Endothelial cell of umbilical vein (primary cell): ENCODE measurements at regions not wholly inside any gene's neighbourhood (a gene's known extent, or its start where the extent isn't known, plus 50 kb on each side); places are given as distances from the start of the nearest gene placed in this dataset.

Source experiments
- BruUV-seq: library from RNA; stranded (reverse); fragments of 400-500 nt; replicated peaks from 2 replicates; lab custom pipeline; 2021; lab: Mats Ljungman, UMichigan
- CTCF ChIA-PET: fragments of 300-600, 350-600 bp; sonication (Branson Sonifier 250); formaldehyde crosslinking; loops from one replicate; lab custom pipeline; 2021; ENCODE audit warnings: antibody characterized with exemption, inconsistent platforms; lab: Charles Lee
- POLR2A ChIA-PET: fragments of 300-600, 350-600 bp; sonication (Branson Sonifier 250); formaldehyde crosslinking; loops from one replicate; lab custom pipeline; 2021; ENCODE audit warnings: antibody characterized with exemption, inconsistent platforms; lab: Charles Lee
- DNase-seq: peaks from one replicate; pipeline ENCODE4 v3.0.0-alpha.2; 2011; ENCODE audit warnings: low read depth, low spot score
- FAIRE-seq: peaks from 2 replicates; lab custom pipeline; 2011; peaks lifted over from hg19 to GRCh38; lab: Jason Lieb, UNC
- H2AFZ ChIP-seq: 2 replicates; pipeline ENCODE4 v1.6.0; 2012; ENCODE audit warnings: low read depth, low read length, control low read depth, inconsistent platforms
- H3K27ac ChIP-seq: 2 replicates; pipeline ENCODE4 v1.5.1; 2011; ENCODE audit warnings: low read depth, mild to moderate bottlenecking, control low read depth, low read length, moderate library complexity; ENCODE audit not compliant: insufficient read depth
- H3K27me3 ChIP-seq, 2 experiments: 2 replicates each; pipeline versions ENCODE4 v1.6.0 to v1.6.1; 2011; ENCODE audit warnings: low read length in 2 of 2, mixed read lengths in 1 of 2; ENCODE audit not compliant: control insufficient read depth in 2 of 2, insufficient read depth in 2 of 2
- H3K36me3 ChIP-seq, 2 experiments: 2 replicates in 1 of 2; 3 replicates in 1 of 2; pipeline ENCODE4 v1.5.1; 2011; ENCODE audit warnings: low read length in 2 of 2, mild to moderate bottlenecking in 1 of 2, moderate library complexity in 1 of 2; ENCODE audit not compliant: control insufficient read depth in 2 of 2, insufficient read depth in 2 of 2; ENCODE audit errors: extremely low read depth in 1 of 2
- H3K4me1 ChIP-seq: 3 replicates; pipeline ENCODE4 v1.5.1; 2011; ENCODE audit warnings: mild to moderate bottlenecking, low read length; ENCODE audit not compliant: control insufficient read depth, insufficient read depth; ENCODE audit errors: extremely low read depth
- H3K4me2 ChIP-seq: 2 replicates; pipeline ENCODE4 v1.6.1; 2011; ENCODE audit warnings: low read length, control low read depth, mixed read lengths; ENCODE audit not compliant: insufficient read depth
- H3K4me3 ChIP-seq, 3 experiments: fragments of 200-600 bp in 1 of 3; sonication (generic), shearing (Covaris generic) in 1 of 3; replicated peaks in 1 of 3; 2 replicates each; pipeline ENCODE4 v1.5.1; 2011 to 2016; ENCODE audit warnings: control low read depth in 3 of 3, low read length in 3 of 3, mild to moderate bottlenecking in 2 of 3, inconsistent platforms in 1 of 3, low read depth in 1 of 3, moderate library complexity in 1 of 3; ENCODE audit not compliant: insufficient read depth in 1 of 3
- H3K79me2 ChIP-seq: 2 replicates; pipeline ENCODE4 v1.6.0; 2012; ENCODE audit warnings: low read length, inconsistent platforms; ENCODE audit not compliant: control insufficient read depth, insufficient read depth
- H3K9ac ChIP-seq: replicated peaks from 2 replicates; pipeline ENCODE3; 2011; ENCODE audit warnings: low read length, control low read depth; ENCODE audit not compliant: insufficient read depth; ENCODE audit errors: extremely low read depth
- H3K9me1 ChIP-seq: replicated peaks from 3 replicates; pipeline ENCODE4 v1.6.0; 2011; ENCODE audit warnings: mild to moderate bottlenecking, low read length; ENCODE audit not compliant: control insufficient read depth, insufficient read depth; ENCODE audit errors: extremely low read depth
- H3K9me3 ChIP-seq: replicated peaks from 2 replicates; pipeline ENCODE4 v1.5.1; 2012; ENCODE audit warnings: low read length, inconsistent platforms; ENCODE audit not compliant: control insufficient read depth, insufficient read depth
- H4K20me1 ChIP-seq: replicated peaks from 2 replicates; pipeline ENCODE3; 2011; ENCODE audit warnings: mild to moderate bottlenecking, low read length; ENCODE audit not compliant: control insufficient read depth, insufficient read depth; ENCODE audit errors: extremely low read depth
- CTCF ChIP-seq, 2 donors: IDR thresholded peaks; 1 replicate in 1 of 2; 2 replicates in 1 of 2; pipeline ENCODE4 v1.5.1; 2011; ENCODE audit warnings: low read length in 2 of 2, mild to moderate bottlenecking in 2 of 2, moderate library complexity in 2 of 2, control low read depth in 1 of 2, inconsistent platforms in 1 of 2, low read depth in 1 of 2; ENCODE audit not compliant: insufficient read depth in 1 of 2; ENCODE audit errors: extremely low read depth in 1 of 2
- EZH2 ChIP-seq: IDR thresholded peaks from 2 replicates; pipeline ENCODE4 v1.6.1; 2012; ENCODE audit warnings: borderline replicate concordance, low read depth, mild to moderate bottlenecking, moderate library complexity, low read length, inconsistent platforms; ENCODE audit not compliant: severe bottlenecking
- GATA2 ChIP-seq: IDR thresholded peaks from 2 replicates; pipeline ENCODE4 v1.7.0; 2011; ENCODE audit warnings: low read depth, mild to moderate bottlenecking, moderate library complexity, mixed read lengths, low read length; ENCODE audit not compliant: insufficient read length, insufficient read depth
- JUN ChIP-seq: IDR thresholded peaks from 2 replicates; pipeline ENCODE4 v1.6.1; 2011; ENCODE audit warnings: borderline replicate concordance, low read depth; ENCODE audit not compliant: insufficient read length, insufficient read depth
- MAX ChIP-seq: IDR thresholded peaks from 2 replicates; pipeline ENCODE4 v1.6.1; 2011; ENCODE audit not compliant: insufficient read depth, insufficient read length
- MYC ChIP-seq: IDR thresholded peaks from one replicate; pipeline ENCODE4 v1.6.1; 2011; ENCODE audit warnings: mild to moderate bottlenecking, low read depth, low read length
- POLR2A ChIP-seq: IDR thresholded peaks from 2 replicates; pipeline ENCODE4 v1.6.1; 2012; ENCODE audit warnings: low read depth, mild to moderate bottlenecking, control low read depth, low read length
- POLR2AphosphoS5 ChIP-seq: IDR thresholded peaks from 2 replicates; pipeline ENCODE4 v1.6.1; 2012; ENCODE audit warnings: low read depth, mild to moderate bottlenecking, control low read depth, low read length, moderate library complexity; ENCODE audit not compliant: insufficient read depth
- dilution Hi-C: fragments of 300-500 bp; cut with MboI; formaldehyde crosslinking; loops from one replicate; pipeline ENCODE4 v1.15.0; 2019; ENCODE audit warnings: low sequenced_read_pairs; ENCODE audit not compliant: extremely low pct_ligation_motif_present
- intact Hi-C: fragments of 100-400 bp; cut with micrococcal nuclease; formaldehyde crosslinking; loops from one replicate; pipeline ENCODE4 v1.10.0; 2022

GRCh38 chr12:23168459-23168858, 543.5 kb downstream of the ETNK1 start:
- Histone ChIP-seq H4K20me1 (no peaks in the 10 kb centered on the region), H3K4me3 (no peak overlapping the region), H3K27ac (no peak overlapping the region), H3K79me2 (no peaks in the 10 kb centered on the region), H3K36me3 (no peaks in the 10 kb centered on the region), H3K27me3 (no peaks in the 10 kb centered on the region), H3K9me3 (no peaks in the 10 kb centered on the region), H3K4me2 (no peak overlapping the region), H3K4me1 (no peaks in the 10 kb centered on the region), H3K9me1 (no peaks in the 10 kb centered on the region), H3K9ac (no peak overlapping the region), H2AFZ (no peak overlapping the region)
- dilution Hi-C loops: no loop called here
- CTCF ChIA-PET: no interaction called here
- TF ChIP-seq MAX: no peak
- DNase-seq (no peak), FAIRE-seq (no peak)
- POLR2A ChIA-PET: no interaction called here
- intact Hi-C loops: no loop called here
- no TSS peak for BruUV-seq

GRCh38 chr12:23169012-23169695, 544.2 kb downstream of the ETNK1 start:
- intact Hi-C loops: no loop called here
- FAIRE-seq: no peak
- Histone ChIP-seq H3K9me1 (no peaks in the 10 kb centered on the region), H2AFZ (no peak overlapping the region), H3K27me3 (no peaks in the 10 kb centered on the region), H4K20me1 (no peaks in the 10 kb centered on the region), H3K79me2 (no peaks in the 10 kb centered on the region), H3K27ac (no peak overlapping the region), H3K4me1 (no peaks in the 10 kb centered on the region), H3K9me3 (no peaks in the 10 kb centered on the region), H3K9ac (no peak overlapping the region), H3K4me3 (no peak overlapping the region), H3K36me3 (no peaks in the 10 kb centered on the region), H3K4me2 (no peak overlapping the region)
- no TSS peak for BruUV-seq
- TF ChIP-seq EZH2 (no peak), POLR2AphosphoS5 (no peak), POLR2A (no peak), GATA2 (no peak), CTCF (IDR thresholded peaks at IDR 0.05; ENCODE audit: extremely low read depth in 1 of 2, insufficient read depth in 1 of 2, low read depth in 1 of 2, low read length in 2 of 2) (no peak), MYC (no peak), MAX (no peak), JUN (no peak)
- dilution Hi-C loops: no loop called here
- ChIA-PET CTCF (interaction anchor here (1.1 kb wide), 1 partner anchor 10 kb away, joined by 3 read pairs; no protein-coding TSS in a partner anchor), POLR2A (no interaction called here)
- DNase-seq: no peak
